RWPE1 (cell line): ENCODE measurements at regions not wholly inside any gene's neighbourhood (a gene's known extent, or its start where the extent isn't known, plus 50 kb on each side); places are given as distances from the start of the nearest gene placed in this dataset.

ENCODE experiments used
- CTCF ChIA-PET: fragments of 350-600 bp; sonication (Branson Sonifier 250); formaldehyde crosslinking; extraction: SDS; loops from one replicate; lab custom pipeline; 2021; lab: Yijun Ruan, JAX
- POLR2A ChIA-PET: fragments of 400-600 bp; formaldehyde crosslinking; extraction: SDS; loops from one replicate; lab custom pipeline; 2020; ENCODE audit warnings: antibody characterized with exemption; ENCODE audit not compliant: low non-redundant PET; lab: Yijun Ruan, JAX
- DNase-seq: peaks from one replicate; pipeline ENCODE4 v3.0.0; 2012; ENCODE audit warnings: low spot score
- H3K27ac ChIP-seq: fragments of 450-650 bp; 2 replicates; pipeline ENCODE4 v1.5.1; 2017
- TF ChIP-seq, protein P1 (sequence below): fragments of 450-650 bp; conservative IDR thresholded peaks from 2 replicates; pipeline ENCODE4 v1.5.1; 2017; ENCODE audit warnings: low read depth, mild to moderate bottlenecking

GRCh38 chr5:88459971-88460370, 191.3 kb upstream of the TMEM161B start:
- TF ChIP-seq, protein P1, sequence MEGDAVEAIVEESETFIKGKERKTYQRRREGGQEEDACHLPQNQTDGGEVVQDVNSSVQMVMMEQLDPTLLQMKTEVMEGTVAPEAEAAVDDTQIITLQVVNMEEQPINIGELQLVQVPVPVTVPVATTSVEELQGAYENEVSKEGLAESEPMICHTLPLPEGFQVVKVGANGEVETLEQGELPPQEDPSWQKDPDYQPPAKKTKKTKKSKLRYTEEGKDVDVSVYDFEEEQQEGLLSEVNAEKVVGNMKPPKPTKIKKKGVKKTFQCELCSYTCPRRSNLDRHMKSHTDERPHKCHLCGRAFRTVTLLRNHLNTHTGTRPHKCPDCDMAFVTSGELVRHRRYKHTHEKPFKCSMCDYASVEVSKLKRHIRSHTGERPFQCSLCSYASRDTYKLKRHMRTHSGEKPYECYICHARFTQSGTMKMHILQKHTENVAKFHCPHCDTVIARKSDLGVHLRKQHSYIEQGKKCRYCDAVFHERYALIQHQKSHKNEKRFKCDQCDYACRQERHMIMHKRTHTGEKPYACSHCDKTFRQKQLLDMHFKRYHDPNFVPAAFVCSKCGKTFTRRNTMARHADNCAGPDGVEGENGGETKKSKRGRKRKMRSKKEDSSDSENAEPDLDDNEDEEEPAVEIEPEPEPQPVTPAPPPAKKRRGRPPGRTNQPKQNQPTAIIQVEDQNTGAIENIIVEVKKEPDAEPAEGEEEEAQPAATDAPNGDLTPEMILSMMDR, result no peak
- CTCF ChIA-PET, result no interaction called here
- DNase-seq, result no peak
- no peak overlapping the region for H3K27ac ChIP-seq
- POLR2A ChIA-PET, result no interaction called here

GRCh38 chr5:88452820-88453219, 184.2 kb upstream of the TMEM161B start:
- ChIA-PET POLR2A (no interaction called here), CTCF (no interaction called here)
- TF ChIP-seq, protein P1, result no peak
- H3K27ac ChIP-seq, result no peak overlapping the region
- DNase-seq, result no peak

DNA sequence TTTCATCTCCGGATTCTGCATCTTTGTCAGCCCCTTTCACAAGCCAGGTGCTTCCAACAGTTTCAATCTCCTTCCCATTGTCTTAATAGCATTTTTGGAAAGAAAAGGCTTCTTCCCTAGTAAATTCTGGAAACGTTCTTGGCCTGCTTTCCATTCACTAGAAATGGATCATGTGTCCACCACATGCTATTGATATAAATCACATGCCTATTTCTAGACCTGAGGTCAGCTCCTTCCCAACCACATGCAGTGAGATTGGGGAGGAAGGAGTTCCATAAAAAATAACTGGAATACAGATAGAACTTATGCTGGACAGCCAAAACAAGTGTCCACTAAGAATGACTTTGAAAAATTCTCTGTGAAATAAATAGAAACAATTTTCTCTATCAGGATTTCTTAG, 181.6 kb upstream of the TMEM161B start:
- DNase-seq, result no peak
- TF ChIP-seq, protein P1, result no peak
- ChIA-PET CTCF (no interaction called here), POLR2A (no interaction called here)
- no peak overlapping the region for H3K27ac ChIP-seq

DNA sequence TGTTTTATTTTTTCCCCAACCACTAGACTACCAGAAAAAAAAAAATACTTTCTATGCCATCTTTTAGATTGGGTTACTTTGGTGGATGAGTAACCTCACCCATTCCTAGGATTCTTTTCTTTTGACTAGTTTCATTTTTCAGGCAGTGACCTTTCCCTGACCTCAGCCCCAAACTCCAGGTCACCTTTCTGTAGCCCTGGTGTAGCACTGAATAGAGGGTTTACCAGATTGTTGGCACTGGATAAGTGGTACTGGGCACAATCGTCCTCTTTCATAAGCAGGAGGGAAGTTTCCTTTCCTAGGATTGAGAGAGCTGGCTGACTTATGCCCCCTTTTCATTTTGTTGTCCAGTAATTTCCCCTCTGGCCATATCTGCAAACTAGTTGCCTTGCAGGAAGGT, 169.4 kb upstream of the TMEM161B start:
- POLR2A ChIA-PET, result no interaction called here
- DNase-seq, result peak; percentile 63
- no peak overlapping the region for H3K27ac ChIP-seq
- TF ChIP-seq, protein P1, result no peak
- CTCF ChIA-PET, result no interaction called here

DNA sequence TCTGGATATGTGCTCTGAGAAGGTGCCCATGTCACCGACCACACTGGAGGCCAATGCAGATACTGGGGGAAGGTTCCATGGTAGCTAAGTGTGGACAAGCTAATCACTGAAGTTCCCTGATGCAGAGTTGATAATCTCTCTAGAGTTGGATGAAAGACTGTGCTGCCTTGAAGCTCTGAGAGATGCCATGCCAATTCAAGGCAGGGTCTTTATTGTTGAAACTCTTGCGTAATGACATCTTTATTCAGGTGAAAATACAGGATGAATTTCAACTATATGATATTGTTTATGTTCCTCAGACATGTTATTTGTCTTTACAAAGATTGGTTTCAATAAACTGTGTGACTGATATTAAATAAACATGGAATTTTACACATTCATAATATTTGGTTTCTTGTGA, 167.6 kb upstream of the TMEM161B start:
- TF ChIP-seq, protein P1, result no peak
- POLR2A ChIA-PET, result no interaction called here
- no peak overlapping the region for H3K27ac ChIP-seq
- CTCF ChIA-PET, result no interaction called here
- no peak for DNase-seq

DNA sequence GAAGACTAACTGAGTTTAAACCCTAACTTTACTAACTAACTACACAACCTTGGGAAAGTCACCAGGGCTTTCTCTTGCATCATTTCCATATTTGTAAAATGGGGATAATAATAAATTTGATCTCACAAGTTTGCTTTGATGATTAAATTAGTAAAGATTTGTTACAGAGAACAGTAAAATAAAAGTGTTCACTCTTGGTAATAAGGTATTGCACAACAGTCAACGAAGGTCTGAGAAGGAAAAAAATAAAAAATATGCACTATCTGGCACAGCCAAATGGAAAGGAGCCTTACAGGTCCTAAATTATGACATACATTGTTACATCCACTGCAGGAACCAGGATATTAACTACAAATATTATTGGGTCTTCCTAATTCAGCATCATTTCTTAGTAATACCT, 160.0 kb upstream of the TMEM161B start:
- TF ChIP-seq, protein P1, result no peak
- no peak overlapping the region for H3K27ac ChIP-seq
- POLR2A ChIA-PET, result no interaction called here
- no peak for DNase-seq
- CTCF ChIA-PET, result no interaction called here

DNA sequence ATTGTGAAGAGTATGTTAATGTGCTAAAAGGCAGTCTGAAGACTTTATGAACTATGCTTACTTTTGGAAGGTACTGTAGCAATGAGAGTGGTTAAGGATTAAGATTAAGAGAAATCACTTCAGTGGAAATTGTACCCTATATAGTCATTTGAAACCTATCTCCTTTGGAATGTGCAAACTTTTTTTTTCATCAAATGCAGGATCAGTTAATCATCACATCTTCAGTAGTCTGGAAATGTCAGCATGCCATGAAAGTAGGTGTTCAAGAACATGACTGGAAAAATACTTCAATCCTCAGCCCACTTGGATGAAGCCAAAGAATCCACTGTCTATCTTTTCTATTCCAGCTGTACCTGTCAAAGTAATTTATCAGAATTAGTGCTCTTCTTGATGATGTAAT, 157.8 kb upstream of the TMEM161B start:
- ChIA-PET CTCF (no interaction called here), POLR2A (no interaction called here)
- DNase-seq, result no peak
- H3K27ac ChIP-seq, result no peak overlapping the region
- TF ChIP-seq, protein P1, result no peak
